Natural killer cell (primary cell): ENCODE measurements at regions not wholly inside any gene's neighbourhood (a gene's known extent, or its start where the extent isn't known, plus 50 kb on each side); places are given as distances from the start of the nearest gene placed in this dataset.

Experiments
- ATAC-seq, 3 donors: fragments of 150-1000 bp in 2 of 3; fragments of 200-7000 bp in 1 of 3; cut with Tn5 transposase; 1 replicate in 1 of 3; 2 replicates in 2 of 3; pipeline ENCODE4 v1.10.0; 2021; ENCODE audit warnings: mild to moderate bottlenecking in 2 of 3, moderate library complexity in 2 of 3
- DNase-seq, 2 donors: peaks; one replicate each; pipeline versions ENCODE4 v3.0.0 to v3.0.0-alpha.2; 2013 to 2021; ENCODE audit warnings: mixed read lengths in 1 of 2
- H3K27ac ChIP-seq: one replicate; pipeline ENCODE4 v1.5.1; 2013; ENCODE audit warnings: mild to moderate bottlenecking, low read length
- H3K27me3 ChIP-seq: one replicate; pipeline ENCODE4 v1.6.1; 2013; ENCODE audit warnings: low read length; ENCODE audit not compliant: control insufficient read depth, insufficient read depth
- H3K36me3 ChIP-seq: one replicate; pipeline ENCODE4 v1.6.1; 2013; ENCODE audit warnings: low read length; ENCODE audit not compliant: control insufficient read depth, insufficient read depth
- H3K4me1 ChIP-seq: one replicate; pipeline ENCODE4 v1.6.1; 2013; ENCODE audit warnings: low read length; ENCODE audit not compliant: control insufficient read depth, insufficient read depth
- H3K4me3 ChIP-seq: one replicate; pipeline ENCODE4 v1.5.1; 2013; ENCODE audit warnings: low read length
- H3K9me3 ChIP-seq: one replicate; pipeline ENCODE4 v1.6.1; 2013; ENCODE audit warnings: low read length; ENCODE audit not compliant: control insufficient read depth, insufficient read depth
- H3K27ac Mint-ChIP-seq, 2 donors: one replicate each; pipeline ENCODE4 v1.8.0; 2022; ENCODE audit warnings: mild to moderate bottlenecking in 2 of 2, mixed read lengths in 2 of 2, moderate library complexity in 1 of 2
- H3K27me3 Mint-ChIP-seq, 2 donors: one replicate each; pipeline ENCODE4 v1.8.0; 2022; ENCODE audit warnings: low read depth in 2 of 2, mixed read lengths in 2 of 2
- H3K36me3 Mint-ChIP-seq: one replicate; pipeline ENCODE4 v1.8.0; 2022; ENCODE audit warnings: mixed read lengths
- H3K4me1 Mint-ChIP-seq, 2 donors: one replicate each; pipeline ENCODE4 v1.8.0; 2022; ENCODE audit warnings: mixed read lengths in 2 of 2
- H3K4me3 Mint-ChIP-seq: one replicate; pipeline ENCODE4 v1.8.0; 2022; ENCODE audit warnings: mild to moderate bottlenecking, moderate library complexity, mixed read lengths
- H3K9me3 Mint-ChIP-seq, 2 donors: one replicate each; pipeline ENCODE4 v1.8.0; 2022; ENCODE audit warnings: mixed read lengths in 2 of 2
- CTCF ChIP-seq: fragments of 200-600 bp; IDR thresholded peaks from one replicate; pipeline ENCODE4 v1.8.0; 2022; ENCODE audit warnings: antibody characterized with exemption
- WGBS: methylation state at CpG from one replicate; pipeline ENCODE4 v1.1.7; 2013; ENCODE audit warnings: missing lambda C conversion rate; ENCODE audit not compliant: insufficient coverage; 5-methylcytosine and 5-hydroxymethylcytosine counted together
- intact Hi-C: fragments of 100-400 bp; cut with micrococcal nuclease; formaldehyde crosslinking; loops from one replicate; pipeline ENCODE4 v1.14.2; 2022

GRCh38 chr12:93059288-93059687 is 130.2 kb upstream of the EEA1 start:
- intact Hi-C loops, result no loop called here
- H3K27me3 ChIP-seq, result no peaks in the 10 kb centered on the region
- H3K4me3 ChIP-seq, result no peak overlapping the region
- H3K4me1 ChIP-seq, result no peaks in the 10 kb centered on the region
- Mint-ChIP-seq H3K9me3 (no peaks in the 10 kb centered on the region), H3K27ac (no peak overlapping the region), H3K36me3 (no peaks in the 10 kb centered on the region), H3K4me3 (no peak overlapping the region), H3K27me3 (peaks cover 28% of the 10 kb centered on the region in 2 donors), H3K4me1 (no peaks in the 10 kb centered on the region)
- H3K27ac ChIP-seq, result no peak overlapping the region
- 89% methylated on average over 1 of the region's 2 CpGs for WGBS
- TF ChIP-seq CTCF, result no peak
- ATAC-seq (no peak), DNase-seq (no peak)
- H3K9me3 ChIP-seq, result no peaks in the 10 kb centered on the region
- no peaks in the 10 kb centered on the region for H3K36me3 ChIP-seq

- 73% methylated on average over 4 of the region's 5 CpGs for WGBS
- Histone ChIP-seq H3K4me3 (no peak overlapping the region), H3K4me1 (no peaks in the 10 kb centered on the region), H3K9me3 (no peaks in the 10 kb centered on the region), H3K27ac (no peak overlapping the region), H3K27me3 (no peaks in the 10 kb centered on the region), H3K36me3 (no peaks in the 10 kb centered on the region)
- H3K4me3 Mint-ChIP-seq, result no peak overlapping the region
- H3K27me3 Mint-ChIP-seq, result peaks cover 26 to 27% of the 10 kb centered on the region in 2 donors
- intact Hi-C loops, result no loop called here
- H3K27ac Mint-ChIP-seq, result no peak overlapping the region
- H3K4me1 Mint-ChIP-seq, result no peaks in the 10 kb centered on the region
- no peak for TF ChIP-seq CTCF
- H3K9me3 Mint-ChIP-seq, result no peaks in the 10 kb centered on the region
- DNase-seq, result no peak
- ATAC-seq, result peak in 2 of 3 donors; percentile 41 to 52
- H3K36me3 Mint-ChIP-seq, result no peaks in the 10 kb centered on the region
Observed at GRCh38 chr12:93059925-93060665, 131.0 kb upstream of the EEA1 start.

- Mint-ChIP-seq H3K27ac (no peak overlapping the region), H3K4me3 (no peak overlapping the region), H3K27me3 (peaks cover 25 to 27% of the 10 kb centered on the region in 2 donors), H3K36me3 (no peaks in the 10 kb centered on the region), H3K4me1 (no peaks in the 10 kb centered on the region), H3K9me3 (no peaks in the 10 kb centered on the region)
- Histone ChIP-seq H3K9me3 (no peaks in the 10 kb centered on the region), H3K27ac (no peak overlapping the region), H3K4me1 (no peaks in the 10 kb centered on the region), H3K36me3 (no peaks in the 10 kb centered on the region), H3K27me3 (no peaks in the 10 kb centered on the region), H3K4me3 (no peak overlapping the region)
- ATAC-seq (no peak), DNase-seq (no peak)
- WGBS, result 75% methylated on average over 8 of the region's 8 CpGs
- no peak for TF ChIP-seq CTCF
- intact Hi-C loops, result no loop called here
Observed at GRCh38 chr12:93060666-93061472, 131.8 kb upstream of the EEA1 start.
